ENCODE measurements at regions not wholly inside any gene's neighbourhood (a gene's known extent, or its start where the extent isn't known, plus 50 kb on each side); places are given as distances from the start of the nearest gene placed in this dataset.

- no peak for DNase-seq (ENCODE audit: low spot score)
- intact Hi-C loops (cut with DNase I), result loop anchor here in 1 of 2 donors (10.0 kb wide), 1 partner anchor 59 kb away; no protein-coding TSS in a partner anchor
These were observed 496.4 kb downstream of the PCNX1 start for GRCh38 chr14:71403656-71404055.

- intact Hi-C loops (cut with DNase I), result loop anchor here in 1 of 2 donors (10.0 kb wide), 1 partner anchor 61 kb away; no protein-coding TSS in a partner anchor
- no peak for DNase-seq (ENCODE audit: low spot score)
These were observed 498.4 kb downstream of the PCNX1 start for GRCh38 chr14:71405676-71406075.

GRCh38 chr14:71408362-71409030 lies 501.2 kb downstream of the PCNX1 start:
- intact Hi-C loops (cut with DNase I), result loop anchor here in 1 of 2 donors (10.0 kb wide), 1 partner anchor 64 kb away; no protein-coding TSS in a partner anchor
- DNase-seq (ENCODE audit: low spot score), result no peak

- intact Hi-C loops (cut with DNase I), result no loop called here
- no peak for DNase-seq (ENCODE audit: low spot score)
These were observed 503.5 kb downstream of the PCNX1 start for GRCh38 chr14:71410578-71411284.

- intact Hi-C loops (cut with DNase I), result no loop called here
These were observed 504.0 kb downstream of the PCNX1 start for GRCh38 chr14:71411285-71411595.

GRCh38 chr14:71411738-71412137 lies 504.5 kb downstream of the PCNX1 start:
- DNase-seq (ENCODE audit: low spot score), result no peak
- intact Hi-C loops (cut with DNase I), result no loop called here

More at GRCh38 chr14:71411285-71411595, 504.0 kb downstream of the PCNX1 start:
- DNase-seq (ENCODE audit: low spot score), result no peak

GRCh38 chr14:71414631-71415403 lies 507.6 kb downstream of the PCNX1 start:
- intact Hi-C loops (cut with DNase I), result no loop called here
- DNase-seq (ENCODE audit: low spot score), result no peak

GRCh38 chr14:71415404-71415690 lies 508.1 kb downstream of the PCNX1 start:
- no peak for DNase-seq (ENCODE audit: low spot score)
- intact Hi-C loops (cut with DNase I), result no loop called here

- DNase-seq (ENCODE audit: low spot score), result no peak
- intact Hi-C loops (cut with DNase I), result no loop called here
These were observed 509.1 kb downstream of the PCNX1 start for GRCh38 chr14:71416392-71416791.

GRCh38 chr14:71418532-71419245 lies 511.4 kb downstream of the PCNX1 start:
- DNase-seq (ENCODE audit: low spot score), result no peak
- intact Hi-C loops (cut with DNase I), result no loop called here

GRCh38 chr14:71423481-71423880 lies 508.7 kb upstream of the RGS6 start:
- no peak for DNase-seq (ENCODE audit: low spot score)
- intact Hi-C loops (cut with DNase I), result no loop called here

- intact Hi-C loops (cut with DNase I), result no loop called here
- DNase-seq (ENCODE audit: low spot score), result no peak
These were observed 507.3 kb upstream of the RGS6 start for GRCh38 chr14:71424941-71425340.

GRCh38 chr14:71426001-71426400 lies 506.2 kb upstream of the RGS6 start:
- intact Hi-C loops (cut with DNase I), result no loop called here
- no peak for DNase-seq (ENCODE audit: low spot score)

GRCh38 chr14:71429902-71430301 lies 502.3 kb upstream of the RGS6 start:
- intact Hi-C loops (cut with DNase I), result loop anchor here in 1 of 2 donors (10.0 kb wide), 1 partner anchor 105 kb away; the partner anchor contains the start of gene SIPA1L1
- no peak for DNase-seq (ENCODE audit: low spot score)

GRCh38 chr14:71430321-71430677 lies 501.9 kb upstream of the RGS6 start:
- no peak for DNase-seq (ENCODE audit: low spot score)
- intact Hi-C loops (cut with DNase I), result loop anchor here in 1 of 2 donors (10.0 kb wide), 1 partner anchor 105 kb away; the partner anchor contains the start of gene SIPA1L1

- intact Hi-C loops (cut with DNase I), result loop anchor here in 1 of 2 donors (10.0 kb wide), 1 partner anchor 106 kb away; the partner anchor contains the start of gene SIPA1L1
- DNase-seq (ENCODE audit: low spot score), result no peak
These were observed 501.4 kb upstream of the RGS6 start for GRCh38 chr14:71430678-71431376.

GRCh38 chr14:71432334-71433110 lies 499.7 kb upstream of the RGS6 start:
- intact Hi-C loops (cut with DNase I), result loop anchor here in 1 of 2 donors (10.0 kb wide), 1 partner anchor 108 kb away; the partner anchor contains the start of gene SIPA1L1

GRCh38 chr14:71433303-71433702 lies 498.9 kb upstream of the RGS6 start:
- intact Hi-C loops (cut with DNase I), result loop anchor here in 1 of 2 donors (10.0 kb wide), 1 partner anchor 109 kb away; the partner anchor contains the start of gene SIPA1L1
- no peak for DNase-seq (ENCODE audit: low spot score)

More at GRCh38 chr14:71432334-71433110, 499.7 kb upstream of the RGS6 start:
- DNase-seq (ENCODE audit: low spot score), result no peak

Measured in posterior vena cava (tissue), 2 donors.